Ectodermal cell (in vitro differentiated cells): ENCODE measurements at regions not wholly inside any gene's neighbourhood (a gene's known extent, or its start where the extent isn't known, plus 50 kb on each side); places are given as distances from the start of the nearest gene placed in this dataset.
"Not testable (repeated sequence)": the region's sequence is repeated elsewhere in the genome, so short reads cannot be mapped to it uniquely, and the experiment has no call there.

ENCODE experiments used
- H3K27ac ChIP-seq: 2 replicates; pipeline ENCODE4 v1.7.0; 2013; ENCODE audit warnings: mild to moderate bottlenecking, low read depth, low read length; ENCODE audit not compliant: insufficient read depth, poor library complexity, severe bottlenecking
- H3K27me3 ChIP-seq: 2 replicates; pipeline ENCODE4 v1.7.0; 2013; ENCODE audit warnings: mild to moderate bottlenecking, low read length; ENCODE audit not compliant: insufficient read depth, control insufficient read depth, poor library complexity, severe bottlenecking
- H3K36me3 ChIP-seq: one replicate; pipeline ENCODE4 v1.7.0; 2013; ENCODE audit warnings: low read length; ENCODE audit not compliant: control insufficient read depth, insufficient read depth
- H3K4me1 ChIP-seq: one replicate; pipeline ENCODE4 v1.7.0; 2013; ENCODE audit warnings: low read length; ENCODE audit not compliant: control insufficient read depth, insufficient read depth
- H3K4me3 ChIP-seq: 2 replicates; pipeline ENCODE4 v1.7.0; 2013; ENCODE audit warnings: low read depth, low read length, control low read depth; ENCODE audit not compliant: insufficient read depth
- H3K9me3 ChIP-seq: 2 replicates; pipeline ENCODE4 v1.7.0; 2013; ENCODE audit warnings: mild to moderate bottlenecking, low read length, moderate library complexity; ENCODE audit not compliant: control insufficient read depth
- WGBS, 2 experiments: methylation state at CpG; one replicate each; pipeline ENCODE4 v1.1.7; 2013; ENCODE audit warnings: missing lambda C conversion rate in 2 of 2; 5-methylcytosine and 5-hydroxymethylcytosine counted together

- no peaks in the 10 kb centered on the region for H3K36me3 ChIP-seq
- no peak overlapping the region for H3K4me3 ChIP-seq
- no peak overlapping the region for H3K27ac ChIP-seq
- H3K27me3 ChIP-seq: no peaks in the 10 kb centered on the region
- 63 to 67% methylated on average over 3 of the region's 3 CpGs for WGBS, 2 experiments
- H3K4me1 ChIP-seq: no peaks in the 10 kb centered on the region
- H3K9me3 ChIP-seq: no peaks in the 10 kb centered on the region
These were observed 62.7 kb upstream of the CSNK1A1L start for GRCh38 chr13:37168151-37168550.

- H3K4me1 ChIP-seq: no peaks in the 10 kb centered on the region
- H3K36me3 ChIP-seq: no peaks in the 10 kb centered on the region
- WGBS, 2 experiments: 87 to 95% methylated on average over 2 of the region's 2 CpGs
- H3K4me3 ChIP-seq: no peak overlapping the region
- H3K9me3 ChIP-seq: no peaks in the 10 kb centered on the region
- no peaks in the 10 kb centered on the region for H3K27me3 ChIP-seq
- no peak overlapping the region for H3K27ac ChIP-seq
These were observed 59.2 kb upstream of the CSNK1A1L start for GRCh38 chr13:37164635-37165034.

- H3K36me3 ChIP-seq: no peaks in the 10 kb centered on the region
- H3K27ac ChIP-seq: no peak overlapping the region
- no peak overlapping the region for H3K4me3 ChIP-seq
- no peaks in the 10 kb centered on the region for H3K27me3 ChIP-seq
- H3K4me1 ChIP-seq: no peaks in the 10 kb centered on the region
- WGBS, 2 experiments: 93 to 95% methylated on average over 2 of the region's 3 CpGs
- H3K9me3 ChIP-seq: no peaks in the 10 kb centered on the region
These were observed 58.3 kb upstream of the CSNK1A1L start for GRCh38 chr13:37163641-37164265.

GRCh38 chr13:37158481-37158880 lies 53.0 kb upstream of the CSNK1A1L start:
- no peaks in the 10 kb centered on the region for H3K36me3 ChIP-seq
- H3K27me3 ChIP-seq: no peaks in the 10 kb centered on the region
- H3K9me3 ChIP-seq: no peaks in the 10 kb centered on the region
- H3K4me3 ChIP-seq: no peak overlapping the region
- H3K4me1 ChIP-seq: no peaks in the 10 kb centered on the region
- WGBS, 2 experiments: 92 to 94% methylated on average over 2 of the region's 2 CpGs
- no peak overlapping the region for H3K27ac ChIP-seq

- 92 to 93% methylated on average over 22 of the region's 22 CpGs for WGBS, 2 experiments
- not testable (repeated sequence) for H3K27me3 ChIP-seq, H3K4me1 ChIP-seq, H3K4me3 ChIP-seq, H3K36me3 ChIP-seq, H3K27ac ChIP-seq, H3K9me3 ChIP-seq
These were observed 50.2 kb upstream of the CSNK1A1L start for GRCh38 chr13:37155613-37156097.
